ENCODE measurements at regions not wholly inside any gene's neighbourhood (a gene's known extent, or its start where the extent isn't known, plus 50 kb on each side); places are given as distances from the start of the nearest gene placed in this dataset.

DNA sequence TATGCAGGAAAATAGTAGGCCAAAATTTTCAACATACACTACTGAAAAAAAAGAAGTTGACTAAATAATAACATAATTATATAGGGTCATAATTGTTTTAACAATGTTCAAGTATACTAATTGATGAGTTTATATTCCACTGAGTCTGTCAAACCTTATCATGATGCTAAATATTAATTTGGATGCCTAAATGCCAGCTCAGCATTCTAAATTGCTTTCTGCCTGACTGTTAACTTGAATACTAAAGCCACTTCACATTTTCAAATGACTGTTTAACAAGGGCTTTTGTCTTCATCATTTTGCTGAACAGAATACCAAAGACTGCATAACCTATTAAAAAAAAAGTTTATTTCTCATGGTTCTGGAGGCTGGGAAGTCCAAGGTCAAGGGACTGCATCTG lies 232.8 kb downstream of the DOK5 start:
- Mint-ChIP-seq H3K27me3 (ENCODE audit: unreplicated experiment) (no peaks in the 10 kb centered on the region), H3K4me3 (ENCODE audit: unreplicated experiment) (no peak overlapping the region), H3K27ac (ENCODE audit: unreplicated experiment) (no peak overlapping the region), H3K4me1 (ENCODE audit: unreplicated experiment) (no peaks in the 10 kb centered on the region), H3K9me3 (ENCODE audit: unreplicated experiment) (no peaks in the 10 kb centered on the region), H3K36me3 (ENCODE audit: unreplicated experiment) (no peaks in the 10 kb centered on the region)
- DNase-seq (ENCODE audit: extremely low spot score, unreplicated experiment), result no peak
- TF ChIP-seq, protein P1, sequence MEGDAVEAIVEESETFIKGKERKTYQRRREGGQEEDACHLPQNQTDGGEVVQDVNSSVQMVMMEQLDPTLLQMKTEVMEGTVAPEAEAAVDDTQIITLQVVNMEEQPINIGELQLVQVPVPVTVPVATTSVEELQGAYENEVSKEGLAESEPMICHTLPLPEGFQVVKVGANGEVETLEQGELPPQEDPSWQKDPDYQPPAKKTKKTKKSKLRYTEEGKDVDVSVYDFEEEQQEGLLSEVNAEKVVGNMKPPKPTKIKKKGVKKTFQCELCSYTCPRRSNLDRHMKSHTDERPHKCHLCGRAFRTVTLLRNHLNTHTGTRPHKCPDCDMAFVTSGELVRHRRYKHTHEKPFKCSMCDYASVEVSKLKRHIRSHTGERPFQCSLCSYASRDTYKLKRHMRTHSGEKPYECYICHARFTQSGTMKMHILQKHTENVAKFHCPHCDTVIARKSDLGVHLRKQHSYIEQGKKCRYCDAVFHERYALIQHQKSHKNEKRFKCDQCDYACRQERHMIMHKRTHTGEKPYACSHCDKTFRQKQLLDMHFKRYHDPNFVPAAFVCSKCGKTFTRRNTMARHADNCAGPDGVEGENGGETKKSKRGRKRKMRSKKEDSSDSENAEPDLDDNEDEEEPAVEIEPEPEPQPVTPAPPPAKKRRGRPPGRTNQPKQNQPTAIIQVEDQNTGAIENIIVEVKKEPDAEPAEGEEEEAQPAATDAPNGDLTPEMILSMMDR (IDR thresholded peaks at IDR 0.05), result no peak

DNA sequence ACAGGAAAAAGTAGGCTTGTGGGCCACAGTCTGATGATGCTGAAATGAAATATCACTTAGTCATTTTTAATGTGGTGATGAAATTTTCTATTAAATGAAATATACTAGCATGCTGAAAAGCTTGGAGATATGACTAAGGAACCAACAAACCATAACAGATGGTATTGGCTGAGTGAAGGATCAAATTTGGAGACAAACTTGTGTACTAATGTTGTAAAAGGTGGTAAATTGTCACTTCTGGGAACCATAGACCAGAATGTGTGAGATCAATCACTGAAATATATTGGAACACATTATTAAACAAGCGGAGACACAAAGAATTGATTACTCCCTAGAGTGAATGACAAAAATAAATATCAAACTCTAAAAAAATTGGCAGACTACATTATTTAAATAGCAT lies 232.4 kb downstream of the DOK5 start:
- no peaks in the 10 kb centered on the region for H3K9me3 Mint-ChIP-seq (ENCODE audit: unreplicated experiment)
- DNase-seq (ENCODE audit: extremely low spot score, unreplicated experiment), result no peak
- H3K4me3 Mint-ChIP-seq (ENCODE audit: unreplicated experiment), result no peak overlapping the region
- no peaks in the 10 kb centered on the region for H3K4me1 Mint-ChIP-seq (ENCODE audit: unreplicated experiment)
- H3K27me3 Mint-ChIP-seq (ENCODE audit: unreplicated experiment), result no peaks in the 10 kb centered on the region
- H3K27ac Mint-ChIP-seq (ENCODE audit: unreplicated experiment), result no peak overlapping the region
- no peaks in the 10 kb centered on the region for H3K36me3 Mint-ChIP-seq (ENCODE audit: unreplicated experiment)
- TF ChIP-seq, protein P1 (IDR thresholded peaks at IDR 0.05), result no peak

DNA sequence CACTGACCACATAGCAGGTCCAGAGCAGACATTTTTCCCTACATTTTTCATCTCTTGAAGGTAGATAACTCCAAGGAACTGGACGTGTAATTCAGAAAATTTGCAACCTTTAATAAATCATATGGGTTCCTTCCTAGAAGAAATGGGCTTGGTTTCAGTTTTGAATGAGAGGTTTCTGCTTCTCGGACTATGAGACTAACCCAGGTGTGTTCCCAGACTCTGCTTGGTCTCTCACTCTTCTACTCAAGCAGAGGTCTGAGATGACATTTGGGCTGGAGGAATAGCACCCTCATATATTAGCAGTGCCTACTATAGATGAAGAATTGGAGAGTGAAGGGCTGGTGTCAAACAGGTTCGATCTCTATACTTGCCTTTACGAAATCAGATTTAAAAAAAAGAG lies 231.2 kb downstream of the DOK5 start:
- no peak overlapping the region for H3K4me3 Mint-ChIP-seq (ENCODE audit: unreplicated experiment)
- no peaks in the 10 kb centered on the region for H3K4me1 Mint-ChIP-seq (ENCODE audit: unreplicated experiment)
- TF ChIP-seq, protein P1 (IDR thresholded peaks at IDR 0.05), result no peak
- H3K27me3 Mint-ChIP-seq (ENCODE audit: unreplicated experiment), result no peaks in the 10 kb centered on the region
- no peaks in the 10 kb centered on the region for H3K9me3 Mint-ChIP-seq (ENCODE audit: unreplicated experiment)
- no peaks in the 10 kb centered on the region for H3K36me3 Mint-ChIP-seq (ENCODE audit: unreplicated experiment)
- H3K27ac Mint-ChIP-seq (ENCODE audit: unreplicated experiment), result no peak overlapping the region
- DNase-seq (ENCODE audit: extremely low spot score, unreplicated experiment), result no peak

DNA sequence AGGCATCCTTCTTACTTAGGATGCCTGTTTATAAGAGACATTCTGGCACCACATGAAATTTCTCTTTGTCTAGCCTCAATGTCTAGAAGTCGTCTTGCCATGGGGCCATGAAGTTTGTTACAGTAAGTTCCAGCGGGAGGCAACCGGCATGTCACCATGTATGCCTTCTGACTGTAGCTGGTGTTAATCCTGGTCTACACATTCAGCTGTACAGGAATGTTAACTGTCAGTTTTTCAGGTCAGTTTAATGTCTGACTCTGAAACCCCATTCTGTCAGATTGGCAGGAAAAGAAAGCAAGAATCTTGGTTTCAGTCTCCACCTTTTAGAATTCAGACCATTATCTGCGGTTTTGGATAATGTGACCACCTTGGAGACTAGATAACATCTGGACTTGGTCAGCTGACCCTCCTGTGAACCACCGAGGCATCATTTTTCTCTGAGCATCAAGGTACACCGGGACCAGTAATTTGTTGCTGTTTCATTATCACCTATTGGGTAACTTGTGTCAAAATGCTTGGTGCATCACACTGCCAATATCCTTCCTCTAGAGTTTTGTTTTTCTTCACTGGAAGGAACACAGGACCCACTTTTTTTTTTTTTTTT lies 228.7 kb downstream of the DOK5 start:
- no peaks in the 10 kb centered on the region for H3K36me3 Mint-ChIP-seq (ENCODE audit: unreplicated experiment)
- no peak for DNase-seq (ENCODE audit: extremely low spot score, unreplicated experiment)
- H3K4me1 Mint-ChIP-seq (ENCODE audit: unreplicated experiment), result no peaks in the 10 kb centered on the region
- H3K27ac Mint-ChIP-seq (ENCODE audit: unreplicated experiment), result no peak overlapping the region
- no peaks in the 10 kb centered on the region for H3K9me3 Mint-ChIP-seq (ENCODE audit: unreplicated experiment)
- TF ChIP-seq, protein P1 (IDR thresholded peaks at IDR 0.05), result no peak
- no peak overlapping the region for H3K4me3 Mint-ChIP-seq (ENCODE audit: unreplicated experiment)
- no peaks in the 10 kb centered on the region for H3K27me3 Mint-ChIP-seq (ENCODE audit: unreplicated experiment)
